Neuronal stem cell (in vitro differentiated cells): ENCODE measurements at regions not wholly inside any gene's neighbourhood (a gene's known extent, or its start where the extent isn't known, plus 50 kb on each side); places are given as distances from the start of the nearest gene placed in this dataset.

ENCODE experiments used
- DNase-seq: peaks from one replicate; pipeline ENCODE4 v3.0.0-alpha.2; 2013; ENCODE audit warnings: low spot score
- H2AFZ ChIP-seq: one replicate; pipeline ENCODE4 v1.6.1; 2013; ENCODE audit warnings: mild to moderate bottlenecking, low read length, inconsistent platforms
- H2AK5ac ChIP-seq: 2 replicates; pipeline ENCODE4 v1.6.1; 2013; ENCODE audit warnings: low read depth, mild to moderate bottlenecking, inconsistent platforms, low read length, moderate library complexity, mixed read lengths
- H2BK120ac ChIP-seq: 2 replicates; pipeline ENCODE4 v1.6.1; 2013; ENCODE audit warnings: low read depth, mild to moderate bottlenecking, inconsistent platforms, low read length, moderate library complexity, mixed read lengths
- H2BK12ac ChIP-seq: one replicate; pipeline ENCODE4 v1.6.1; 2013; ENCODE audit warnings: low read length, inconsistent platforms
- H2BK15ac ChIP-seq: 2 replicates; pipeline ENCODE4 v1.6.1; 2013; ENCODE audit warnings: mild to moderate bottlenecking, low read length, inconsistent platforms, mixed read lengths
- H2BK5ac ChIP-seq: one replicate; pipeline ENCODE4 v1.6.1; 2013; ENCODE audit warnings: inconsistent platforms, mild to moderate bottlenecking, low read length, moderate library complexity
- H3K14ac ChIP-seq: one replicate; pipeline ENCODE4 v1.6.1; 2013; ENCODE audit warnings: low read length, inconsistent platforms
- H3K18ac ChIP-seq: 2 replicates; pipeline ENCODE4 v1.6.1; 2013; ENCODE audit warnings: low read length, inconsistent platforms
- H3K23ac ChIP-seq: 2 replicates; pipeline ENCODE4 v1.6.1; 2013; ENCODE audit warnings: low read depth, mild to moderate bottlenecking, mixed read lengths, low read length, inconsistent platforms; ENCODE audit not compliant: poor library complexity
- H3K27ac ChIP-seq: replicated peaks from 3 replicates; pipeline ENCODE4 v1.5.1; 2013; ENCODE audit warnings: low read length, inconsistent platforms
- H3K27me3 ChIP-seq, 3 experiments: 2 replicates each; pipeline ENCODE4 v1.6.1; 2013; ENCODE audit warnings: low read length in 3 of 3, mild to moderate bottlenecking in 2 of 3, inconsistent platforms in 1 of 3, low read depth in 1 of 3, mixed read lengths in 1 of 3, moderate library complexity in 1 of 3; ENCODE audit not compliant: control insufficient read depth in 3 of 3, insufficient read depth in 3 of 3
- H3K36me3 ChIP-seq, 2 donors: replicated peaks in 1 of 2; 2 replicates each; pipeline ENCODE4 v1.6.1; 2013; ENCODE audit warnings: low read length in 2 of 2; ENCODE audit not compliant: control insufficient read depth in 2 of 2, insufficient read depth in 2 of 2
- H3K4ac ChIP-seq: 2 replicates; pipeline ENCODE4 v1.6.1; 2013; ENCODE audit warnings: inconsistent platforms, mild to moderate bottlenecking, low read length, moderate library complexity
- H3K4me1 ChIP-seq, 2 donors: 1 replicate in 1 of 2; 2 replicates in 1 of 2; pipeline ENCODE4 v1.6.1; 2013; ENCODE audit warnings: low read length in 2 of 2, low read depth in 1 of 2; ENCODE audit not compliant: control insufficient read depth in 2 of 2, insufficient read depth in 1 of 2
- H3K4me2 ChIP-seq: one replicate; pipeline ENCODE4 v1.6.1; 2013; ENCODE audit warnings: mild to moderate bottlenecking, low read length, inconsistent platforms; ENCODE audit not compliant: insufficient read depth, poor library complexity, severe bottlenecking
- H3K4me3 ChIP-seq, 2 donors: 2 replicates each; pipeline ENCODE4 v1.5.1; 2013; ENCODE audit warnings: low read length in 2 of 2, mild to moderate bottlenecking in 2 of 2, inconsistent platforms in 1 of 2, moderate library complexity in 1 of 2
- H3K79me1 ChIP-seq: one replicate; pipeline ENCODE4 v1.6.1; 2013; ENCODE audit warnings: low read depth, mild to moderate bottlenecking, inconsistent platforms, low read length, moderate library complexity
- H3K9ac ChIP-seq: one replicate; pipeline ENCODE4 v1.6.1; 2013; ENCODE audit warnings: mild to moderate bottlenecking, low read depth, low read length, inconsistent platforms; ENCODE audit not compliant: poor library complexity
- H3K9me3 ChIP-seq, 2 donors: replicated peaks in 1 of 2; 2 replicates each; pipeline versions ENCODE3 to v1.6.1; 2013; ENCODE audit warnings: low read length in 2 of 2, mild to moderate bottlenecking in 2 of 2, inconsistent platforms in 1 of 2, low read depth in 1 of 2, mixed read lengths in 1 of 2, moderate library complexity in 1 of 2; ENCODE audit not compliant: control insufficient read depth in 2 of 2, insufficient read depth in 1 of 2
- H4K8ac ChIP-seq: one replicate; pipeline ENCODE4 v1.6.1; 2013; ENCODE audit warnings: low read depth, mild to moderate bottlenecking, inconsistent platforms, low read length, moderate library complexity
- H4K91ac ChIP-seq: one replicate; pipeline ENCODE4 v1.6.1; 2013; ENCODE audit warnings: low read length, low read depth, mild to moderate bottlenecking, inconsistent platforms; ENCODE audit not compliant: poor library complexity
- WGBS, 2 donors: extraction: QIAGEN DNeasy Blood & Tissue Kit; methylation state at CpG; one replicate each; pipeline ENCODE4 v1.1.7; 2013; ENCODE audit warnings: missing lambda C conversion rate in 2 of 2, mixed read lengths in 1 of 2; ENCODE audit not compliant: insufficient read length in 2 of 2, insufficient replicate concordance in 1 of 2; ENCODE audit errors: extremely low coverage in 2 of 2; 5-methylcytosine and 5-hydroxymethylcytosine counted together

GRCh38 chr6:165117806-165118205 is 191.6 kb downstream of the C6orf118 start:
- Histone ChIP-seq H2BK12ac (no peak overlapping the region), H3K18ac (no peak overlapping the region), H3K9ac (no peak overlapping the region), H2BK15ac (no peak overlapping the region), H2BK120ac (no peak overlapping the region), H4K91ac (no peak overlapping the region), H3K23ac (no peak overlapping the region), H2BK5ac (no peak overlapping the region), H3K14ac (no peak overlapping the region), H3K4ac (no peak overlapping the region), H3K4me3 (no peak overlapping the region), H3K27ac (no peak overlapping the region), H3K79me1 (no peaks in the 10 kb centered on the region), H2AFZ (no peak overlapping the region), H3K4me1 (peaks cover 4 to 8% of the 10 kb centered on the region in 2 donors), H3K9me3 (peaks cover 0 to 2% of the 10 kb centered on the region in 2 donors), H2AK5ac (no peak overlapping the region), H4K8ac (no peak overlapping the region), H3K27me3 (no peaks in the 10 kb centered on the region), H3K4me2 (no peak overlapping the region), H3K36me3 (no peaks in the 10 kb centered on the region)
- WGBS, 2 donors: no CpG with 5 or more reads among the region's 3 CpGs
- no peak for DNase-seq

GRCh38 chr6:165117121-165117520 is 192.3 kb downstream of the C6orf118 start:
- Histone ChIP-seq H3K23ac (no peak overlapping the region), H3K18ac (no peak overlapping the region), H2BK120ac (no peak overlapping the region), H3K27me3 (no peaks in the 10 kb centered on the region), H2BK12ac (no peak overlapping the region), H2BK5ac (no peak overlapping the region), H3K79me1 (no peaks in the 10 kb centered on the region), H2AK5ac (no peak overlapping the region), H4K91ac (no peak overlapping the region), H3K4ac (no peak overlapping the region), H3K4me2 (no peak overlapping the region), H2BK15ac (no peak overlapping the region), H3K4me1 (peaks cover 4 to 8% of the 10 kb centered on the region in 2 donors), H3K36me3 (no peaks in the 10 kb centered on the region), H3K9ac (no peak overlapping the region), H3K4me3 (no peak overlapping the region), H3K27ac (no peak overlapping the region), H2AFZ (no peak overlapping the region), H4K8ac (no peak overlapping the region), H3K14ac (no peak overlapping the region), H3K9me3 (peaks cover 0 to 2% of the 10 kb centered on the region in 2 donors)
- no CpG with 5 or more reads among the region's 2 CpGs for WGBS, 2 donors
- DNase-seq: no peak

- no peak overlapping the region for H2BK120ac ChIP-seq
- no peak overlapping the region for H2BK15ac ChIP-seq
- no peak overlapping the region for H3K9ac ChIP-seq
- H3K36me3 ChIP-seq: no peaks in the 10 kb centered on the region
- H3K79me1 ChIP-seq: peaks cover 4% of the 10 kb centered on the region
- H3K4me1 ChIP-seq: no peaks in the 10 kb centered on the region
- no peak overlapping the region for H2AK5ac ChIP-seq
- H3K14ac ChIP-seq: no peak overlapping the region
- no peak overlapping the region for H3K23ac ChIP-seq
- H2BK12ac ChIP-seq: no peak overlapping the region
- no peak overlapping the region for H4K8ac ChIP-seq
- no peak overlapping the region for H3K4me2 ChIP-seq
- no peak overlapping the region for H3K4me3 ChIP-seq
- no peak overlapping the region for H3K4ac ChIP-seq
- H2BK5ac ChIP-seq: no peak overlapping the region
- no peak overlapping the region for H4K91ac ChIP-seq
- no peak overlapping the region for H3K18ac ChIP-seq
- no peak overlapping the region for H2AFZ ChIP-seq
- no peaks in the 10 kb centered on the region for H3K27me3 ChIP-seq
- no peak overlapping the region for H3K27ac ChIP-seq
- H3K9me3 ChIP-seq: peaks cover 0 to 2% of the 10 kb centered on the region in 2 donors
- no CpG with 5 or more reads among the region's 1 CpG for WGBS, 2 donors
- DNase-seq: no peak
Measured at GRCh38 chr6:165110860-165111259, 198.5 kb downstream of the C6orf118 start.

- H3K27me3 ChIP-seq: no peaks in the 10 kb centered on the region
- no peak overlapping the region for H3K9ac ChIP-seq
- H4K8ac ChIP-seq: no peak overlapping the region
- H3K4me1 ChIP-seq: no peaks in the 10 kb centered on the region
- H2BK5ac ChIP-seq: no peak overlapping the region
- H3K14ac ChIP-seq: no peak overlapping the region
- H3K9me3 ChIP-seq: no peaks in the 10 kb centered on the region
- H2BK12ac ChIP-seq: no peak overlapping the region
- no CpG with 5 or more reads among the region's 5 CpGs for WGBS, 2 donors
- no peak overlapping the region for H3K23ac ChIP-seq
- H2BK120ac ChIP-seq: no peak overlapping the region
- H3K18ac ChIP-seq: no peak overlapping the region
- no peak overlapping the region for H2AK5ac ChIP-seq
- H4K91ac ChIP-seq: no peak overlapping the region
- H2AFZ ChIP-seq: no peak overlapping the region
- H3K4me3 ChIP-seq: no peak overlapping the region
- H3K4ac ChIP-seq: no peak overlapping the region
- DNase-seq: no peak
- H3K36me3 ChIP-seq: no peaks in the 10 kb centered on the region
- no peak overlapping the region for H2BK15ac ChIP-seq
- H3K79me1 ChIP-seq: peaks cover 4% of the 10 kb centered on the region
- H3K4me2 ChIP-seq: no peak overlapping the region
- no peak overlapping the region for H3K27ac ChIP-seq
Measured at GRCh38 chr6:165109011-165109410, 200.4 kb downstream of the C6orf118 start.
